ENCODE measurements at regions not wholly inside any gene's neighbourhood (a gene's known extent, or its start where the extent isn't known, plus 50 kb on each side); places are given as distances from the start of the nearest gene placed in this dataset.

DNA sequence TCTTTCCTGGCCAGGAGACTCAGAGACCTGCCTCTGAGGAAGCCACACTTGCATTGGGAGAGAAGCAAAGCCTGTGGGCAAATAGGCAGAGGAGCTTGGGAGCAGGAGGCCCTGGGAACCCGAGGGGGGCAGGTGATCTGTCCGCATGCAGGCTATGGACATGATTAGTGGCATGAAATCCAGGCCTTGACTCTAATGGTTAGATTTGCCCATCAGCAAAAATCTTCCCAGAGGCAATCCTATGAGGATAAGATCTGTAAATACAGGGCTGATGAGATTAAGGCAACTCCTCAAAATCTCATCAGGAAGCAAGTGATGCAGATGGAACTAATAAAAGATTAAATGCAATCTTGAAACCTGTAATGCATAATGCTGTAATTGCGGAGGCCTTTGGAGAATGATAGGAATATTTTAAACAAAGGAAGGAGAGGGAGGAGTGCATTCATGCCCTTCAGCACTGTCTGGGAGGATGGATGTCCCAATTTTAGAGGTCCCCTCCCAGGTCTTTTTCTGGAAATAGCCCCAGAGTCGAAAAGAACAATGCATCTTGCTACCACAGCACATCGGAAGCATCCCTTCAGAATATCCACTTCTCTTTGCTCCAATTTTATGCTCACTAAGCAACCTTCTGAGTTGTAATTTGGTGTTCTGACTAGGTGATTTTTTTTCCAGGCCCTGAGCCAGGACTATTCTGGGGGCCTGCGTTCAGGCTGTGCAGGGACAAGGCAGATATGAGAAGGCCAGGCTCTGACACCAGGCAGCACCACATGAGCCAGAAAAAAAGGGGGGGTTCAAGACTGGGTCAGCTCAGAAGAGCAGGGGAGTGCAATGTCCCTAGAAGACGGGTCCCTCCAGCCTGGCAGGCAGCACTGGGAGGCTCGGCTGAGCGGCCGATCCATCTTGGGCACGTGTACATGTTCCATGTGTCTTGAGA is 66.5 kb downstream of the MED10 start:
- intact Hi-C loops (cut with DNase I): no loop called here
- Histone ChIP-seq H3K27me3 (ENCODE audit: control insufficient read depth, insufficient read depth, low read length) (no peaks in the 10 kb centered on the region), H3K4me3 (ENCODE audit: low read length in 3 of 3) (no peak overlapping the region), H3K4me1 (ENCODE audit: control insufficient read depth in 2 of 3, insufficient read depth in 2 of 3, low read depth in 1 of 3, low read length in 3 of 3) (no peaks in the 10 kb centered on the region), H3K9ac (ENCODE audit: low read length in 3 of 3) (no peak overlapping the region), H3K36me3 (ENCODE audit: control insufficient read depth in 2 of 3, insufficient read depth in 3 of 3, low read length in 3 of 3) (no peaks in the 10 kb centered on the region), H3K27ac (ENCODE audit: low read depth in 2 of 2, low read length in 2 of 2) (no peak overlapping the region), H3K9me3 (ENCODE audit: control insufficient read depth in 2 of 3, insufficient read depth in 1 of 3, low read length in 3 of 3) (no peaks in the 10 kb centered on the region)
- no peak for DNase-seq
- TF ChIP-seq, protein P1, sequence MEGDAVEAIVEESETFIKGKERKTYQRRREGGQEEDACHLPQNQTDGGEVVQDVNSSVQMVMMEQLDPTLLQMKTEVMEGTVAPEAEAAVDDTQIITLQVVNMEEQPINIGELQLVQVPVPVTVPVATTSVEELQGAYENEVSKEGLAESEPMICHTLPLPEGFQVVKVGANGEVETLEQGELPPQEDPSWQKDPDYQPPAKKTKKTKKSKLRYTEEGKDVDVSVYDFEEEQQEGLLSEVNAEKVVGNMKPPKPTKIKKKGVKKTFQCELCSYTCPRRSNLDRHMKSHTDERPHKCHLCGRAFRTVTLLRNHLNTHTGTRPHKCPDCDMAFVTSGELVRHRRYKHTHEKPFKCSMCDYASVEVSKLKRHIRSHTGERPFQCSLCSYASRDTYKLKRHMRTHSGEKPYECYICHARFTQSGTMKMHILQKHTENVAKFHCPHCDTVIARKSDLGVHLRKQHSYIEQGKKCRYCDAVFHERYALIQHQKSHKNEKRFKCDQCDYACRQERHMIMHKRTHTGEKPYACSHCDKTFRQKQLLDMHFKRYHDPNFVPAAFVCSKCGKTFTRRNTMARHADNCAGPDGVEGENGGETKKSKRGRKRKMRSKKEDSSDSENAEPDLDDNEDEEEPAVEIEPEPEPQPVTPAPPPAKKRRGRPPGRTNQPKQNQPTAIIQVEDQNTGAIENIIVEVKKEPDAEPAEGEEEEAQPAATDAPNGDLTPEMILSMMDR (IDR thresholded peaks at IDR 0.05; ENCODE audit: borderline replicate concordance, extremely low read depth, insufficient read depth): no peak
- no peak for FAIRE-seq

GRCh38 chr5:6309949-6310348 is 68.4 kb downstream of the MED10 start:
- no peak overlapping the region for H3K9ac ChIP-seq (ENCODE audit: low read length in 3 of 3)
- no peak for FAIRE-seq
- intact Hi-C loops (cut with DNase I): no loop called here

DNA sequence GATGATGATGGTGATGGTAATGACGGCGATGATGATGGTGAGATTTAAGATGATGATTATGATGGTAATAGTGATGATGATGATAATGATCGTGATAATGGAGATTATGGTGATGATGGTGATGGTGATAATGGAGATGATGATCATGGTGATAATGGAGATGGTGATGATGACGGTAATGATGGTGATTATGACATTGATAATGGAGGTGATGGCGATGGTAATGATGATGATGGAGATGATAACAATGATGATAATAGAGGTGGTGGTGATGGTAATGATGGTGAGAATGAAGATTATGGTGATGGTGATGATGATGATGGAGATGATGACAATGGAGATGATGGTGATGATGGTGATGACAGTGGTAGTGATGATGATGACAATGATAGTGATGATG is 69.7 kb downstream of the MED10 start:
- Histone ChIP-seq H3K27ac (ENCODE audit: low read depth in 2 of 2, low read length in 2 of 2) (no peak overlapping the region), H3K36me3 (ENCODE audit: control insufficient read depth in 2 of 3, insufficient read depth in 3 of 3, low read length in 3 of 3) (no peaks in the 10 kb centered on the region), H3K4me3 (ENCODE audit: low read length in 3 of 3) (no peak overlapping the region), H3K4me1 (ENCODE audit: control insufficient read depth in 2 of 3, insufficient read depth in 2 of 3, low read depth in 1 of 3, low read length in 3 of 3) (no peaks in the 10 kb centered on the region), H3K27me3 (ENCODE audit: control insufficient read depth, insufficient read depth, low read length) (no peaks in the 10 kb centered on the region), H3K9ac (ENCODE audit: low read length in 3 of 3) (no peak overlapping the region), H3K9me3 (ENCODE audit: control insufficient read depth in 2 of 3, insufficient read depth in 1 of 3, low read length in 3 of 3) (no peaks in the 10 kb centered on the region)
- no peak for DNase-seq
- TF ChIP-seq, protein P1 (IDR thresholded peaks at IDR 0.05; ENCODE audit: borderline replicate concordance, extremely low read depth, insufficient read depth): no peak
- no peak for FAIRE-seq
- intact Hi-C loops (cut with DNase I): no loop called here

More at GRCh38 chr5:6309949-6310348, 68.4 kb downstream of the MED10 start:
- no peaks in the 10 kb centered on the region for H3K27me3 ChIP-seq (ENCODE audit: control insufficient read depth, insufficient read depth, low read length)
- H3K27ac ChIP-seq (ENCODE audit: low read depth in 2 of 2, low read length in 2 of 2): no peak overlapping the region
- no peaks in the 10 kb centered on the region for H3K36me3 ChIP-seq (ENCODE audit: control insufficient read depth in 2 of 3, insufficient read depth in 3 of 3, low read length in 3 of 3)
- no peak for DNase-seq
- no peaks in the 10 kb centered on the region for H3K4me1 ChIP-seq (ENCODE audit: control insufficient read depth in 2 of 3, insufficient read depth in 2 of 3, low read depth in 1 of 3, low read length in 3 of 3)
- TF ChIP-seq, protein P1 (IDR thresholded peaks at IDR 0.05; ENCODE audit: borderline replicate concordance, extremely low read depth, insufficient read depth): no peak
- no peaks in the 10 kb centered on the region for H3K9me3 ChIP-seq (ENCODE audit: control insufficient read depth in 2 of 3, insufficient read depth in 1 of 3, low read length in 3 of 3)
- H3K4me3 ChIP-seq (ENCODE audit: low read length in 3 of 3): no peak overlapping the region
